A549 (cell line): ENCODE measurements at regions not wholly inside any gene's neighbourhood (a gene's known extent, or its start where the extent isn't known, plus 50 kb on each side); places are given as distances from the start of the nearest gene placed in this dataset.

Source experiments
- POLR2A ChIP-seq: IDR thresholded peaks from 2 replicates; pipeline ENCODE4 v1.6.1; 2012; ENCODE audit warnings: mild to moderate bottlenecking, low read length
- TF ChIP-seq, protein P1 (sequence below): fragments of >200 bp; sonication (Bioruptor Twin); formaldehyde crosslinking; IDR thresholded peaks from 3 replicates; pipeline ENCODE4 v1.5.1; 2016
- TF ChIP-seq, protein P2 (sequence below): fragments of 250-450 bp; sonication (Bioruptor Pico); IDR thresholded peaks from 2 replicates; pipeline ENCODE4 v1.5.0; 2021; ENCODE audit warnings: mild to moderate bottlenecking, moderate library complexity, borderline replicate concordance

DNA sequence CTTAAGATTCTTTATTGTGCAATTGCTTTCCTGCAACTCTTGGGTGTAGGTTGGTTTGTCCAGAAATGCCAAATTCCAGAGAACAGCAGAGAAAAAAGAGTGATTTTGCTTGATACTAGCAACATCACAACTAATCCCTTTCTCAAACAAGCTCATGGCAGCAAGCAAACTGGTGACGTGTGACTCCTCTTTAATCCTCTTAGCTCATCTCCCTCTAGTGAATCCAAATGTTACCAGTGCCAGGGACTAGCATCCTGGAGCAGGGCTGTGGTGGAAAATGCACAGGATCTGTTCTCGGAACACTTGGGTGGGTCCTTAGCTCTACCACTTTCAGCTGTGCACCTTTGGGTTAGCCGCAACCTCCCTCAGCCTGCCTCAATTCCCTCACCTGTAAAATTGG is 204.0 kb upstream of the CCL2 start:
- TF ChIP-seq, protein P1, sequence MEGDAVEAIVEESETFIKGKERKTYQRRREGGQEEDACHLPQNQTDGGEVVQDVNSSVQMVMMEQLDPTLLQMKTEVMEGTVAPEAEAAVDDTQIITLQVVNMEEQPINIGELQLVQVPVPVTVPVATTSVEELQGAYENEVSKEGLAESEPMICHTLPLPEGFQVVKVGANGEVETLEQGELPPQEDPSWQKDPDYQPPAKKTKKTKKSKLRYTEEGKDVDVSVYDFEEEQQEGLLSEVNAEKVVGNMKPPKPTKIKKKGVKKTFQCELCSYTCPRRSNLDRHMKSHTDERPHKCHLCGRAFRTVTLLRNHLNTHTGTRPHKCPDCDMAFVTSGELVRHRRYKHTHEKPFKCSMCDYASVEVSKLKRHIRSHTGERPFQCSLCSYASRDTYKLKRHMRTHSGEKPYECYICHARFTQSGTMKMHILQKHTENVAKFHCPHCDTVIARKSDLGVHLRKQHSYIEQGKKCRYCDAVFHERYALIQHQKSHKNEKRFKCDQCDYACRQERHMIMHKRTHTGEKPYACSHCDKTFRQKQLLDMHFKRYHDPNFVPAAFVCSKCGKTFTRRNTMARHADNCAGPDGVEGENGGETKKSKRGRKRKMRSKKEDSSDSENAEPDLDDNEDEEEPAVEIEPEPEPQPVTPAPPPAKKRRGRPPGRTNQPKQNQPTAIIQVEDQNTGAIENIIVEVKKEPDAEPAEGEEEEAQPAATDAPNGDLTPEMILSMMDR: no peak
- no peak for TF ChIP-seq POLR2A
- TF ChIP-seq, protein P2, sequence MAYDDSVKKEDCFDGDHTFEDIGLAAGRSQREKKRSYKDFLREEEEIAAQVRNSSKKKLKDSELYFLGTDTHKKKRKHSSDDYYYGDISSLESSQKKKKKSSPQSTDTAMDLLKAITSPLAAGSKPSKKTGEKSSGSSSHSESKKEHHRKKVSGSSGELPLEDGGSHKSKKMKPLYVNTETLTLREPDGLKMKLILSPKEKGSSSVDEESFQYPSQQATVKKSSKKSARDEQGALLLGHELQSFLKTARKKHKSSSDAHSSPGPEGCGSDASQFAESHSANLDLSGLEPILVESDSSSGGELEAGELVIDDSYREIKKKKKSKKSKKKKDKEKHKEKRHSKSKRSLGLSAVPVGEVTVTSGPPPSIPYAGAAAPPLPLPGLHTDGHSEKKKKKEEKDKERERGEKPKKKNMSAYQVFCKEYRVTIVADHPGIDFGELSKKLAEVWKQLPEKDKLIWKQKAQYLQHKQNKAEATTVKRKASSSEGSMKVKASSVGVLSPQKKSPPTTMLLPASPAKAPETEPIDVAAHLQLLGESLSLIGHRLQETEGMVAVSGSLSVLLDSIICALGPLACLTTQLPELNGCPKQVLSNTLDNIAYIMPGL: no peak
